HEK293 (cell line): ENCODE measurements at regions not wholly inside any gene's neighbourhood (a gene's known extent, or its start where the extent isn't known, plus 50 kb on each side); places are given as distances from the start of the nearest gene placed in this dataset.

Source experiments
- BCL11A ChIP-seq: fragments of 450-650 bp; formaldehyde crosslinking; IDR thresholded peaks from 2 replicates; pipeline ENCODE4 v1.5.1; 2016; ENCODE audit warnings: low read depth, missing biosample characterization, missing genetic modification characterization
- ZBTB20 ChIP-seq: fragments of 450-650 bp; formaldehyde crosslinking; IDR thresholded peaks from 2 replicates; pipeline ENCODE4 v1.5.1; 2016; ENCODE audit warnings: missing biosample characterization, missing genetic modification characterization
- ZNF133 ChIP-seq: fragments of 450-650 bp; formaldehyde crosslinking; IDR thresholded peaks from 2 replicates; pipeline ENCODE4 v1.5.1; 2016; ENCODE audit warnings: missing biosample characterization, missing genetic modification characterization
- TF ChIP-seq, protein P1 (sequence below): fragments of 450-650 bp; formaldehyde crosslinking; IDR thresholded peaks from 2 replicates; pipeline ENCODE4 v1.5.1; 2016; ENCODE audit warnings: missing biosample characterization, missing genetic modification characterization

- TF ChIP-seq ZBTB20 (no peak), BCL11A (tag by site-specific recombination) (no peak), ZNF133 (tag by site-specific recombination) (no peak)
- TF ChIP-seq, protein P1, sequence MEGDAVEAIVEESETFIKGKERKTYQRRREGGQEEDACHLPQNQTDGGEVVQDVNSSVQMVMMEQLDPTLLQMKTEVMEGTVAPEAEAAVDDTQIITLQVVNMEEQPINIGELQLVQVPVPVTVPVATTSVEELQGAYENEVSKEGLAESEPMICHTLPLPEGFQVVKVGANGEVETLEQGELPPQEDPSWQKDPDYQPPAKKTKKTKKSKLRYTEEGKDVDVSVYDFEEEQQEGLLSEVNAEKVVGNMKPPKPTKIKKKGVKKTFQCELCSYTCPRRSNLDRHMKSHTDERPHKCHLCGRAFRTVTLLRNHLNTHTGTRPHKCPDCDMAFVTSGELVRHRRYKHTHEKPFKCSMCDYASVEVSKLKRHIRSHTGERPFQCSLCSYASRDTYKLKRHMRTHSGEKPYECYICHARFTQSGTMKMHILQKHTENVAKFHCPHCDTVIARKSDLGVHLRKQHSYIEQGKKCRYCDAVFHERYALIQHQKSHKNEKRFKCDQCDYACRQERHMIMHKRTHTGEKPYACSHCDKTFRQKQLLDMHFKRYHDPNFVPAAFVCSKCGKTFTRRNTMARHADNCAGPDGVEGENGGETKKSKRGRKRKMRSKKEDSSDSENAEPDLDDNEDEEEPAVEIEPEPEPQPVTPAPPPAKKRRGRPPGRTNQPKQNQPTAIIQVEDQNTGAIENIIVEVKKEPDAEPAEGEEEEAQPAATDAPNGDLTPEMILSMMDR (tag by site-specific recombination): no peak
Observed at GRCh38 chr4:179076865-179077264, 1634.6 kb upstream of the AGA start.
